ENCODE measurements at regions not wholly inside any gene's neighbourhood (a gene's known extent, or its start where the extent isn't known, plus 50 kb on each side); places are given as distances from the start of the nearest gene placed in this dataset.

DNA sequence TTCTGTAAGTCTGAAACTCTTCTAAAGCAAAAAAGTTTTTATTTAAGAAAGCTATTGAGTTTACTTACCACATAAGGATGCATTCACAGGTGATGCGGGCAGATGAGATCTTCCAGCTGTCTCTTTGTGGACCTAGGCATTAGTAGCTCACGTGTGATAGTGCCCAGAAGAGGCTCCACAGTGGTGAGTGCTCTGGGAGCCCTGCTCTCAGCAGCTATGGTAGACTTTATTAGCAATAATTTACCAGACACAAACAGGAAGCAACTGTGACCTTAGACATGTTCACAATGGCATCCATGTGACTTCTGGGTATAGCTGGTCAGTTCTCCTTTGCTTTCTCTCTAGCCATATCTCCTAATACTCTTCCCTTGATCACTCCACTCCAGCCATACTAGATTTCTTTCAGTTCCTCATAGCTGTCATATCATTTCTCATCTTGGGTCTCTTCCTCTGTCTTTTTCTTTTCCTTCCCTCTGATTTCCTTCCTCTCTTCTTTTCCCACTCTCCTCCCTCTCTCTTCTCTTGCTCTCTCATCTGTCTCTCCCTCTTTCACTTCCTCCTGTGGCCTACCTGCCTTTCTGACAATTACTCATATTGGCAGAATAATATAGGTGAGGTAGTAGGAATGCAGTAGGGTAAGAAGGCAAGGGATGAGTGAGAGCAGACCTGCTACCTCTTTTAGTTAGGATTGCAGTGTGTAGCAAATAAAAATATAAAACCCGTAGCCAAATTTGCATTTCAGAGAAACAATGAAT, 75.2 kb upstream of the SCAF11 start:
- TF ChIP-seq ZBTB7A (IDR thresholded peaks at IDR 0.05; ENCODE audit: low read depth) = no peak
- TF ChIP-seq YY1 (IDR thresholded peaks at IDR 0.05; ENCODE audit: low read depth) = no peak
- no peak for TF ChIP-seq TCF12 (IDR thresholded peaks at IDR 0.05; ENCODE audit: low read depth)
- TF ChIP-seq CREB1 (IDR thresholded peaks at IDR 0.05; ENCODE audit: low read depth) = no peak
- TF ChIP-seq TEAD4 (IDR thresholded peaks at IDR 0.05) = no peak
- TF ChIP-seq, protein P1, sequence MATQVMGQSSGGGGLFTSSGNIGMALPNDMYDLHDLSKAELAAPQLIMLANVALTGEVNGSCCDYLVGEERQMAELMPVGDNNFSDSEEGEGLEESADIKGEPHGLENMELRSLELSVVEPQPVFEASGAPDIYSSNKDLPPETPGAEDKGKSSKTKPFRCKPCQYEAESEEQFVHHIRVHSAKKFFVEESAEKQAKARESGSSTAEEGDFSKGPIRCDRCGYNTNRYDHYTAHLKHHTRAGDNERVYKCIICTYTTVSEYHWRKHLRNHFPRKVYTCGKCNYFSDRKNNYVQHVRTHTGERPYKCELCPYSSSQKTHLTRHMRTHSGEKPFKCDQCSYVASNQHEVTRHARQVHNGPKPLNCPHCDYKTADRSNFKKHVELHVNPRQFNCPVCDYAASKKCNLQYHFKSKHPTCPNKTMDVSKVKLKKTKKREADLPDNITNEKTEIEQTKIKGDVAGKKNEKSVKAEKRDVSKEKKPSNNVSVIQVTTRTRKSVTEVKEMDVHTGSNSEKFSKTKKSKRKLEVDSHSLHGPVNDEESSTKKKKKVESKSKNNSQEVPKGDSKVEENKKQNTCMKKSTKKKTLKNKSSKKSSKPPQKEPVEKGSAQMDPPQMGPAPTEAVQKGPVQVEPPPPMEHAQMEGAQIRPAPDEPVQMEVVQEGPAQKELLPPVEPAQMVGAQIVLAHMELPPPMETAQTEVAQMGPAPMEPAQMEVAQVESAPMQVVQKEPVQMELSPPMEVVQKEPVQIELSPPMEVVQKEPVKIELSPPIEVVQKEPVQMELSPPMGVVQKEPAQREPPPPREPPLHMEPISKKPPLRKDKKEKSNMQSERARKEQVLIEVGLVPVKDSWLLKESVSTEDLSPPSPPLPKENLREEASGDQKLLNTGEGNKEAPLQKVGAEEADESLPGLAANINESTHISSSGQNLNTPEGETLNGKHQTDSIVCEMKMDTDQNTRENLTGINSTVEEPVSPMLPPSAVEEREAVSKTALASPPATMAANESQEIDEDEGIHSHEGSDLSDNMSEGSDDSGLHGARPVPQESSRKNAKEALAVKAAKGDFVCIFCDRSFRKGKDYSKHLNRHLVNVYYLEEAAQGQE (IDR thresholded peaks at IDR 0.05; ENCODE audit: low read depth) = no peak
- TF ChIP-seq RAD21 (IDR thresholded peaks at IDR 0.05; ENCODE audit: low read depth) = no peak
- TF ChIP-seq NFIC (IDR thresholded peaks at IDR 0.05) = no peak
- no peak for TF ChIP-seq EGR1 (IDR thresholded peaks at IDR 0.05)
- TF ChIP-seq, protein P2, sequence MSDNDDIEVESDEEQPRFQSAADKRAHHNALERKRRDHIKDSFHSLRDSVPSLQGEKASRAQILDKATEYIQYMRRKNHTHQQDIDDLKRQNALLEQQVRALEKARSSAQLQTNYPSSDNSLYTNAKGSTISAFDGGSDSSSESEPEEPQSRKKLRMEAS (IDR thresholded peaks at IDR 0.05) = no peak
- TF ChIP-seq EP300 (IDR thresholded peaks at IDR 0.05; ENCODE audit: borderline replicate concordance) = no peak
- no peak for TF ChIP-seq CEBPB (IDR thresholded peaks at IDR 0.05)
- TF ChIP-seq TAF1 (IDR thresholded peaks at IDR 0.05; ENCODE audit: low read depth) = no peak

DNA sequence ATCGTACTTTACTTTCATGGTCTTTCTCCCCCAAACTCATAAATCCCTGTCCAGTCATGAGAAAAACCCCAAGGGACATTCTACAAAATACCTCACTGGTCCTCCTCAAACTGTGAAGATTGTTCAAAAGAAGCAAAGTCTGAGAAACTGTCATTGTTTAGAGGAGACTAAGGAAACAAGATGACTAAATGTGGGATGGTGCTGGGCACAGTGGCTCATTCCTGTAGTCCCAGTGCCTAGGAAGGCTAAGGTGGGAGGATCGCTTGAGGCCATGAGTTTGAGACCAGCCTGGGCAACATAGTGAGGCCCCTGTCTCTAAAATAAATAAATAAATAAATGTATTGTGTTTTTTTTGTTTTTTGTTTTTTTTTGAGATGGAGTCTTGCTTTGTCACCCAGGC, 74.2 kb upstream of the SCAF11 start:
- TF ChIP-seq TEAD4 (IDR thresholded peaks at IDR 0.05) = no peak

DNA sequence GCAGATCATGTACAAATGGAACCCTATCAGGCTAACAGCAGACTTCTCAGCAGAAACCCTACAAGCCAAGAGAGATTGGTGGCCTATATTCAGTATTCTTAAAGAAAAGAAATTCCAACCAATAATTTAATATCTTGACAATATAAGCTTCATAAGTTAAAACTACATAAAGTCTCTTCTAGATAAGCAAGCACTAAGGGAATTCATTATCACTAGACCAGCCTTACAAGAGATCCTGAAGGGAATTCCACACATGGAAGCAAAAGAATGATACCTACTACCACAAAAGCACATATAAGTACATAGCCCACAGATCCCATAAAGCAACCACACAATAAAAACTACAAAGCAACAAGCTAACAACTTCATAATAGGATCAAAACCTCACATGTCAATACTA, 60.4 kb upstream of the SCAF11 start:
- TF ChIP-seq EP300 (IDR thresholded peaks at IDR 0.05; ENCODE audit: borderline replicate concordance) (no peak), EGR1 (IDR thresholded peaks at IDR 0.05) (no peak)

DNA sequence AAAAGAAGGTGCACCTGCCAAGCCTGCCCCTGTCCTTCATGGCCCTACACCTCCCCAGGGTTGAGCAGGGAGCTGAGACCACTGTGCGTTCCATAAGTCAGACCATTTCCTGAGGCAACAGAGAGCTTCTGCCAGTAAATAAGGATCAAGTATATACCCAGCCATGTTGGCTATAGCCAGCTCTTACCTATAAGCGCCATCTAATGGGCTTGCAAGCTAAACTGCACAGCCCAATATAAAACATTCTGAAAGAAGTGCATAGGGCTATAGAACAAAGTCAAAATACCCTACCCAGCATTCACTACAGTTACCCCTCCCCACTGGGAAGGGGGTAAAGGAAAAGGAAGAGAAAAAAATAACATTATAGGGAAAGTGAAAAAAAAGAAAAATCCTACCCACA, 59.3 kb upstream of the SCAF11 start:
- TF ChIP-seq TAF1 (IDR thresholded peaks at IDR 0.05; ENCODE audit: low read depth) = no peak
- peak; percentile 14; the same call in 1 of the 2 replicates for TF ChIP-seq RAD21 (IDR thresholded peaks at IDR 0.05; ENCODE audit: low read depth)

DNA sequence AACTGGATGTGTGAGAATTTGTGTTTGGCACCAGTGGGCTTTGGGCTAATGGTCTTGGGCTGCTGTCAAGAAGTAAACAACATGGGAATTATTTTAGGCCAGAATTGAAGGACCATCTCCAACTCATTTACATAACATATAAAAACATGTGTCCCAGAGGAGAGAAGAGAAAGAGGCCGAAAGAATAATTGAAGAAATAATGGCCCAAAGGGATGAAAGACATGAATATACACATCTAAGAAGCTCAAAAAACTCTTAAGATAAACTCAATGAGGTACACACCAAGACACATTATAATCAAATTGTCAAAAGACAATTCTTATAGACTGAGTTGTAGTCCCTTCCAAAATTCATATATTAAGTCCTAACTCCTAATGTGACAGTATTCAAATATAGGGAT, 56.1 kb upstream of the SCAF11 start:
- no peak for TF ChIP-seq TAF1 (IDR thresholded peaks at IDR 0.05; ENCODE audit: low read depth)
- no peak for TF ChIP-seq CREB1 (IDR thresholded peaks at IDR 0.05; ENCODE audit: low read depth)
- TF ChIP-seq EGR1 (IDR thresholded peaks at IDR 0.05) = no peak
- no peak for TF ChIP-seq ZBTB7A (IDR thresholded peaks at IDR 0.05; ENCODE audit: low read depth)
- no peak for TF ChIP-seq NFIC (IDR thresholded peaks at IDR 0.05)
- TF ChIP-seq, protein P2 (IDR thresholded peaks at IDR 0.05) = no peak

DNA sequence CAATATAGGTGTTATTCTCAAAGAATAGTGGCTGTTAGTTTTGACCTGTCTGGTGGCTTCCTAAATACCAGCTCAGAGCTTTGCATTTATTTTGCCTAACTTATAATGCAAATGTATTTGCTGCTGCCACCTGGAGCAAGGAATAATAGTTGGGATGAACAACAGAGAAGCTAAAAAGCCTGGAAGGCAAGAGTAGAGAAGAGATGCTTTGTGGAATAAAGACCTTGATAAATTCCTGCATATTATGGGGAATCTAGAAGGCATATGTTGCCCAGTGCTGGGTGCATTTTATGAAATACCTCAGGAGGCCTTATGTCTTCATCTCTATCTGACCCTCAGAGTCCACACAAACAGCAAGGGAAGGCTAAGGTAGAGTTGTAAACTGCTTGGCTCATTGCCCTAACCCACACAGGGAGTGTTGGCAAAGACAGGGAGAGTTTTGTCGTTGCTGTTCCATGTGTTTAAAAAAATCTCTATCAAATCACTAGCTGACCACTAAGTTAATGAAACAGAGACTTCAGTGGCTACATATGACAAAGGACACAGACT, 53.7 kb upstream of the SCAF11 start:
- TF ChIP-seq NFIC (IDR thresholded peaks at IDR 0.05) = no peak
- TF ChIP-seq TAF1 (IDR thresholded peaks at IDR 0.05; ENCODE audit: low read depth) = no peak
- no peak for TF ChIP-seq ZBTB7A (IDR thresholded peaks at IDR 0.05; ENCODE audit: low read depth)
- no peak for TF ChIP-seq YY1 (IDR thresholded peaks at IDR 0.05; ENCODE audit: low read depth)
- no peak for TF ChIP-seq EGR1 (IDR thresholded peaks at IDR 0.05)
- TF ChIP-seq, protein P1 (IDR thresholded peaks at IDR 0.05; ENCODE audit: low read depth) = no peak
- TF ChIP-seq, protein P2 (IDR thresholded peaks at IDR 0.05) = no peak
- TF ChIP-seq TCF12 (IDR thresholded peaks at IDR 0.05; ENCODE audit: low read depth) = no peak
- no peak for TF ChIP-seq CREB1 (IDR thresholded peaks at IDR 0.05; ENCODE audit: low read depth)
- no peak for TF ChIP-seq EP300 (IDR thresholded peaks at IDR 0.05; ENCODE audit: borderline replicate concordance)
- no peak for TF ChIP-seq RAD21 (IDR thresholded peaks at IDR 0.05; ENCODE audit: low read depth)
